Sciatic nerve (tissue), 2 donors: ENCODE measurements at regions not wholly inside any gene's neighbourhood (a gene's known extent, or its start where the extent isn't known, plus 50 kb on each side); places are given as distances from the start of the nearest gene placed in this dataset.

Experiments used
- ATAC-seq: fragments of 200-7000 bp; cut with Tn5 transposase; one replicate; pipeline ENCODE4 v1.9.1; 2020; ENCODE audit warnings: mild to moderate bottlenecking, moderate library complexity
- DNase-seq: peaks from one replicate; pipeline ENCODE4 v3.0.0-alpha.2; 2020; ENCODE audit warnings: low spot score
- intact Hi-C: fragments of 100-400 bp; cut with DNase I; formaldehyde crosslinking; loops from one replicate; pipeline ENCODE4 v1.14.2; 2022
- donor health status: DM: no; HTN: no; CAD: no.
- donor health status: DM: no; HTN: no; CAD: no.

DNA sequence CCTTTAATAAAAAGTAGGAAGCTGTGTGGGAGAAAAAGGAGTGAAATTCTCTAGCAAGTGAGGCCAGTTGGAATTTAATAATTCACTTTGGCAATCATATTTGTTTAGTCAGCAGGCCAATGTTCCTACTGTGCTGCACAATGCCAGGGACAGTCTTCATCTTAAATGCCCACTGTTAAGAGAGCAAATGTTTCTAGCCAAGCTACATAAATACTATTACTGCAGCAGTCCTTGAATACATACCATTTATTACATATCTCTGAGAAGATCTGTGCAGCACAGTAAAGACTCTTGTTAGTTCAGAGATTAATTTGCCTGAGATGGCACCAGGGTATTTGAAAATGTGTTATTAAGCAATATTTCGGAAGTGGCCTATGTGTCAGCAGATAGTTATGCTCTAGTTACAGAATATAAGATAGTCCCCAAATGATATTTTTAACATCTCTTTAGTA, 105.4 kb downstream of the OGFRL1 start:
- ATAC-seq (peak; percentile 47), DNase-seq (no peak)
- intact Hi-C loops: loop anchor here (5.0 kb wide), 1 partner anchor 1063 kb away; no protein-coding TSS in a partner anchor

DNA sequence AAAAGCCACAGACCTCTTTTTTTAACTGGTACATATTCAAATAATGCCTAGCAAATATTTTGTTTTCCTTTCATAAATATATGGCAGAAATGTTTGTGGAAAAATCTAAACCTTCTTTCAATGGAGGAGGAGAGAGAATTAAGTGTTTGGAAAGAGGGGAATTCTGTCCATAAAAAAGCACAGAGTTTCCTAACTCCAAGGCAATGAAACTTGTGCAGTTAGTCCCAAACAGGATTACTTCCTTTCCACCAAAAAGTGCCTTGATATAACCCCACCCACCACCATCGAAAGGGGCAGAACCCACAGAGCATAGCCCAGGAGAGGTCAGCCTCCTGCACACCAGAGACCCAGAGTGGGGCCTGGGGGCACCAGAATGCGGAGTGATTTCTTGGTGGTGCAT, 106.3 kb downstream of the OGFRL1 start:
- intact Hi-C loops: loop anchor here (5.0 kb wide), 1 partner anchor 1062 kb away; no protein-coding TSS in a partner anchor
- ATAC-seq (no peak), DNase-seq (no peak)

DNA sequence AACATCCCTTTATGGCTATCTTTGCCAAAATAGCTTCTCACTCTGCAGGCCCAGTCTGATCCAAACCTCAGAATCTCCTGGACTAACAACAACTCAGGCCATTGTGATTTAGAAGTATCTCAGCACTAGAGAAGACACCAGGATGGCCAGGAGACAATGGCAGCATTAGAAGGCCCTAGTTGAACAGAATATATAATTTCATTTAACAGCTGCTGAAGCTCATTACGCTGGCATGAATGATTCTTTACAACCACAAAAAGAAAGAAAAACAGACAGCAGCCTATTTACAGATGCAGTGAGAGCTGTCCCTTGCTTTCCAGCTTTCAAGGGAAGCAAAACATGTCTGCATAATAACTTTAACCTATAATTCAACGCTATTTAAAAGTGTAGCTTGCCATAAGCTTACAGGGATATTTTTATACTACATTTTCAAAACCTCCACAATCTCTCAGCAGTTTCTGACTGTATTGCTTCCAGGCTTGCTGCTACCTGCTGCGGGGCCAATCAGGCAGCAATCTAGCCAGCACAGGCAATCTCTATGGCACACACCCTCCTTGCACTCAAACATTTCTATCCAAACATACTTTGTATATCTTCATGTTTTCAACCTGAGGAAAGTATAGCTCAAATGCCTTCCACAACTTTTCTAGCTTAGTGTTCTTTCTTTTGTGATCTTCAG, 107.3 kb downstream of the OGFRL1 start:
- ATAC-seq (no peak), DNase-seq (no peak)
- intact Hi-C loops: no loop called here

DNA sequence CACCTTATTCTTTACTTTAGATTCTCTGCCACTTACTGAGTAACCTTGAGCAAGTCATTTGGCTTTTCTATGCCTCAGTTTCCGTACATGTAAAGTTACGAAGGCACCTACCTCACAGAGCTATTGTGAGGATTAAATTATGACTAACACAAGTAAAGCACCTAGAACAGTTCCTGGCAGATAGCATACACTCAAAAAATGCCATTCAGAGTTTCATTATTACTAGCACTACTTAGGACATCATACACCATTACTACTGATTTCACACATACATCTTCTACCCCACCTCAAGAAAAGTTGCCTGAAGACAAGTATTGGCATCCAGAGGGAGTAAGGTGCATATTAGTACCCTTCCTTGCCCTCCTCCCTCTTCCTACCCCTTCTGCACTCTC, 107.8 kb downstream of the OGFRL1 start:
- no peak for DNase-seq
- no peak for ATAC-seq
- intact Hi-C loops: no loop called here

DNA sequence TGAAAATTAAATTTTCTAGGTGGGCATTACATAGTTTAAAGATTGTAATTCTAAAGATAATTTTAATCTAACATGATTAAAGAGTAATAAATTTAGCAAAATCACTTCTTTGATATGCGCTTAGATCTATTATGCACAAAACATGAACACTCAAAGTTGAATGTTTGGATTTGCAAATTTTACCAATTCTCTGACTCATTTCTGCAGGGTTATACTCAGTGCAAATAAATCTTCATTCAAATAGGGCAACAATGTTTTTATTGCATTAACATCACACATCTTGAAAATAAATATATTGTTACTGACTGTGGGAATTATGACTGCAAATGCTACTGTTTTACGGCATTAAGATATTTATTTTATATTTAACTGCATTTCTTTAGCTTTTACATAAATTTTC, 110.7 kb downstream of the OGFRL1 start:
- ATAC-seq (no peak), DNase-seq (no peak)
- intact Hi-C loops: no loop called here

DNA sequence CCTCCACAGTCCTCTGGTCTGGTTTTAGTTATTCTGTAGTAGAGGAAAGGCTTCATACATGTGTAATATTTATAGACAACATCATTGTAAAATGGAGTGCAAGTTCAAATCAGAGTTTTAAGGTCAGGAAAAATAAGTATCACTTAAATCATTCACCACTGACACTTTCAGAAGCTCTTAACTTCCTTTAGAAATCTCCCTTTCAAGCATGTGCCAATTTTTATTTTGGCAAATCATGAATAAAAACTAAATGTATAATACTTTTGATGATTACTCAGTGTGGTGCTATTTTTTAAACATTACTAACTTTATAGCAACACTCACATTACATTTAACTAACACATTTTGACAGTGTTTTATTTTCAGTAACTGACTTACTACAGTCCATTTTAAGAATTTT, 112.2 kb downstream of the OGFRL1 start:
- DNase-seq (no peak), ATAC-seq (no peak)
- intact Hi-C loops: no loop called here

DNA sequence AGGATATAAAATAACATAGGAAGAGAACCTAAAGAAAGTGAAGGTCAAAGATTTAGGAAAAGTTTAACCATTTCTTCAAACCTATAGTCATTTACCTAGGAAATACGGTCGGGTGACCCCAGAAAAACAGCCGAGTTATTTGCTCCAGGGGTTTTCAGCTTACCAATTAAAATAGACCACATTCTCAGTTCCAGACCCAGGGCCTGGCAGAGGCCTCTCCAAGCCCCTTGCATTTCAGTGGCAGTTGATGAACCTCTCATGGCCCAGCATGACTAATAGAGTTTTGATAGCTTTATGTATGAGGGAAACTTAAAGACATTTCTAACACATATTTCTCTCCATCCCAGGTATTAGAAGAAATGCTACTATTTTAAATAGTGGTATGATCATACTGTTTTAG, 113.5 kb downstream of the OGFRL1 start:
- no peak for ATAC-seq
- intact Hi-C loops: no loop called here
- DNase-seq: no peak

DNA sequence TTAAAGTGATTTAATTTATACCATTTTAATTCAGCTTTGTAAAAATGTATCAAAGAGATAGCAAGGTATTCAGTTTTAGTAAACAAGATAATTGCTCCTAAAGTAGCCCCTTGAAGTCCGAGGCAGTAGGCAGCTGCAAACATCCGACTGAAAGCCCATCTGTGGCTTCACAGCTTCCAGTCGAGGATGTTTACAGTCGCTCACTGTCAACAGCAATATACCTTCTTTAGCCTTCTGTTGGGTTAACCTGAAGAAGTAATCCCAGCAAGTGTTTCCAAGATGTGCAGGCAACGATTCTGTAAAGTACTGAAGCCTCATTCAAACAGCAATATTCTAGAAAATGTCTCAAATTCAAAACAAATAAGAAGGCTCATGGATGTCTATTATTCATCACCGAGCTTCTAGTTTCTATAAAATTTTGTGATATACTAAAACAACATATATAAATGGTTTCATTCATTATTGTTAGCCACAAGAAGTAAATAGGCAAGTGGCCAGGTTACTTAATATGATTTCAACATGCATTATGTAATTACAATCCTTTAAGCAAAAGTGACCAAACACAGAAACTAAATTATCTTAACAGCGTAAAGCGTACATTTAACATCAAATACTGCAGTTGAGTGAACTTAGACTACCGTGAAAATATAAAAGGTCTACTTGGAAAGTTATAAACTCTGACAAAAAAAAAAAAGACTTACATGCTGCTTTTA, 115.0 kb downstream of the OGFRL1 start:
- no peak for DNase-seq
- intact Hi-C loops: no loop called here
- no peak for ATAC-seq

DNA sequence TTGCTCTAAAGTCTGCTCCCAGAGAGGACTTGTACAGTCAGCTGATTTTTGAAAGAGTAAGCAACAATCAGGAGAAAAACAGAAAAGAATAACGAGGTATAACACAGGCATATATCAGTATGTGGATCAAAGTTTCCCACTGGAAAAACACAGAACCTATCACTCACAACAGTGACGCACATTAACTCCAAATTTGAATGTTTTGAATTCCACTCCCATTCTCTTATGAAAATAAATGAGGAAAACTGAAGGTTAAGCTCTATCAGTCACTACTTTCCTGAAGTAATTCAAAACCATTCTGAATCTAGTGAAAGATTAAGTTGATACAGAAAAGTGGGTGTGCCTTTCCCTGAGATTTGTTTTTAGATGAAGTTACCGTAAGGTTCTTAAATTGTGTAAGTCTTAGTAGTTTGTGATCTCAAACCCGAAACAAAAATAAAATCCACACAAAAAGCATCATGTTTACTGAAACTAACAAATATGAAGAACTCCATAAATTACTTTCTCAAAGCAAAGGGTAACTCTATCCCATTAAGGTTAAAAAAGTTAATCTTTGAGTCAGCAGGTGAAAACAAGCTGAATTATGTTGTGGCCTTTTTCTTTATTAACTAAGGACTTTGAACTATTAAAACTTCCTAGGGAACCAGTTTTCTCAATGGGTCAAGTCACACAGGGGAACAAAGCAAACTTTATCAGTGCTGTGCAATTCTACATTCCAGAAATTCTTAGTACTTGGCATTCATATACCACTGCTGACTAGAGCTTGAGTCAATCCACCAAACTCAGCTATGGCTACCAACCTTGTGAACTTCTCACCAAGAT, 115.7 kb downstream of the OGFRL1 start:
- intact Hi-C loops: no loop called here
- ATAC-seq: peak; percentile 73

DNA sequence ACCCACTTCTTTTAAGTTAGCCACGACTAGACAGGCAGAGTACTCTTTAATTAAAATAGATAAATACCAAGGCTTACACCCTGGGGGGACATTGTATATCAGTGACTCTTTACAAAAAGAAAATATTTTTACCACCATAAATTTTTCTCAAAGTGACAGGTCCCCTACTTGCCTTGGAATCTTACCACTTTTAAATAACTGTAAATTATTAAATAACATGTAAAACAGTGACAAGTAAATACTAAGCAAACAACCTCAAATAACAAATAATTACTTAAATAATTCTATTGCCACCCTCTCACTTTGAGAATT, 116.3 kb downstream of the OGFRL1 start:
- intact Hi-C loops: no loop called here
- no peak for ATAC-seq
- no peak for DNase-seq

More for the DNA sequence above, 115.7 kb downstream of the OGFRL1 start:
- DNase-seq: no peak

DNA sequence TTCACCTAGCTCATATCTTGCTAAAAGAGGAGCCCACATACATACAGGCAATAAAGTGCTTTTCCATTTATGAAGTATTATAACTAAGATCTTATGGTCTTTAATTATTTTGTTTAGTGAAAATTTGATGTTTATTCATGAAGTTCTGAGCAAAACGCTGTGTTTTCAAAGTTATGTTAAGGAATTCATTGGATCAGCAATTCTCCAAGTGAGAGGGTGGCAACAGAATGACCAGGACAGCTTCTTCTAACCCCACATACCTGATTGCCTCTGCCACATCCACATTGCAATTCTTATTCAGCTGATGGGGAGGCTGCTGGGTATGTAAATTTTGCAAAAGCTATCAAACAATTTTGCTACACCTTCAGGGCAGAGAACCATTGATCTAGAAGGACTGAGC, 116.8 kb downstream of the OGFRL1 start:
- intact Hi-C loops: no loop called here
- no peak for ATAC-seq
- DNase-seq: no peak

DNA sequence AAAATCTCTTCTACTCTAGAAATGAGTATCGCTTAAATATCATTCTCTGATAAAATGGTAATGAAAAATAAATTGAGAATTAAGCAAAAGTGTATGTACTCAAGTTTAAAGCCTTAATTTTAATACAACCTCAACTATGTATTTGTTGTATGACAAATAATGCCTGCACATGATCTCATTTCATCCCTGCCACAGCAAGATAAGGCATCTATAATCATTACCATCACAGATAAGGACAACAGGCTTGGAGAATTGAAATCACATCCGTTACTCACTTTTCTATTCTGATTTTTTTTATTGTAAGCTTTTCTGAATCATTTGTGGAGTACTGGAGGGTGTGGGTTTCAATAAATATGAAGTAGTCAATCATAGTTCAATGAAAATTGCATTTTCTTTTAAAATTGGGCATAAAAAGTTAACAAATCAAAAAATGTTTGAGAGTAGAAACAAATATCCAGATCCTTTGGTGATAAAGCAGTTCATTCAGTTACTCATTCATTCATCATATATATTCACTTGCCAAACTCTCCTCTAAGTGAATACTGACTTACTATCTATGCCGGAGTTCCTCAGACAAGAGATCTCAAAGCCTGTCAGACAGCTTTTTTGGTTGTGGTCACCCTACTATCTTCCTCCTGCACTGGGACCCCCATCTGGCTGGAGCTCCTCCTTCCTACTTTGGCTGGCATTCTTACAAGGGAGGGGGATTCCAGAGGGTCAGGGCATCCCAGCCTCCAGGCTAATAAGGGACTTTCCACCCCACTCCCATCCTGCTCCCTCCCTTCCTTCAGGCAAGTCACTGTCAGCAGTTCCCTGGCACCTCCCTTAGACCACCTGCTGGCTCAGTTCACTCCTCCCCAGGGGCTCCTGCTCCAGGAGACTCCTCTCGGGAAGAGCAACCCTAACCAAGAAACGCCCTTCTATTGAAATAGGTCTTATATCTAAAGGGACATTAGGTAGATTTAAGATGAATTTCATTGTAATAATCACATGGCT, 118.6 kb downstream of the OGFRL1 start:
- no peak for DNase-seq
- no peak for ATAC-seq
- intact Hi-C loops: no loop called here

DNA sequence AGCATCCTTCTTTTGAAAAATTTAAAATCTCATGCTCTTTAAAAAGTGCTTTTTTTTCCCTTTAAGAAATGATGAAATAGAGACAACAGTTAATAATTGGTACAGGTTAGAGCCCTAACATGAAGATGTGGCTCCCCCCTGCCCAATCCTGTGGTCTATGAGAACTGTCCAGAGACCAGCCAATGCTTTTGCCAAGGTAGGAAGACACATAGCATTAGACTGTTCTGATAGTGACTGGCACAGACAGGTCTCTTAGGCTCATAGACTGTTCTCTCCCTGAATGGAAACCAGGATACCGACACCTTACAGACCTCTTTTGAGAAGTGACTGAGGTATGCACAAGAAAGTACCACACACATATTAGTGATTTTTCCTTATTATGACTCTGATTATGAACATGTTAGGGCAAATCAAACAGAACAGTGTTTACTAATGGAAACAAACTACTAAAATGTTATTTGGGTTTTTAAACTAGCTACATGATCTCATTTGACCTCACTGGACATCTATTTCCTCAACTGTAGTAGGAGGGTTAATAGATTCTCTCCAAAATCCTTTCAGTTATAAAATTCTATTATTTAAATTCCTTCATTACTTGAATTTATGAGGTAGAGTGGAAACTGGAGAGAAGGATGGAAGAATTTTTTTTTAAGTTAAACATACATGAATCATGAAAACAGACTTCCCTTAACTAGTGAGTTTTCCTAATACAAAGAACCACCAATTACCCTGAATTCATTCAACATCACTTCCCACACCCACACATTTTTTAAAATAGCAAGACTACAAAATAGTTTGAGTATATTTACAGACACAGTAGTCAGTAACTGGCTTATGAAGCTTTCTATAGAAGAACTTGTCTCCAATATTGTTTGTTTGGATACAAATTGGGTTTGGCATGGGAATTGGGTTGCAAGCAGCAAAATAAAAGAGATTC, 120.4 kb downstream of the OGFRL1 start:
- no peak for DNase-seq
- intact Hi-C loops: no loop called here
- ATAC-seq: no peak

DNA sequence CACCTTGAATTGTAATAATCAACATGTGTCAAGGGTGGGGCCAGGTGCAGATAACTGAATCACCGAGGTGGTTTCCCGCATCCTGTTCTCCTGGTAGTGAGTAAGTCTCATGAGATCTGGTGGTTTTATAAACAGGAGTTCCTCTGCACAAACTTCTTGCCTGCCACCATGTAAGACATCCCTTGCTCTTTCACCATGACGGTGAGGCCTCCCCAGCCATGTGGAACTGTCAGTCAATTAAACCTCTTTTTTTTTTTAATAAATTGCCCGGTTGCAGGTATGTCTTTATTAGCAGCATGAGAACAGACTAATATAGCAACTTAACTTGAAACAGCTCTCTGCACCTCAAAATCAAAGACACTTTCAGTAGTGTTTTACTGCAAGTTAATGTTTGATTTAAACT, 121.6 kb downstream of the OGFRL1 start:
- DNase-seq: no peak
- intact Hi-C loops: no loop called here
- ATAC-seq: no peak

DNA sequence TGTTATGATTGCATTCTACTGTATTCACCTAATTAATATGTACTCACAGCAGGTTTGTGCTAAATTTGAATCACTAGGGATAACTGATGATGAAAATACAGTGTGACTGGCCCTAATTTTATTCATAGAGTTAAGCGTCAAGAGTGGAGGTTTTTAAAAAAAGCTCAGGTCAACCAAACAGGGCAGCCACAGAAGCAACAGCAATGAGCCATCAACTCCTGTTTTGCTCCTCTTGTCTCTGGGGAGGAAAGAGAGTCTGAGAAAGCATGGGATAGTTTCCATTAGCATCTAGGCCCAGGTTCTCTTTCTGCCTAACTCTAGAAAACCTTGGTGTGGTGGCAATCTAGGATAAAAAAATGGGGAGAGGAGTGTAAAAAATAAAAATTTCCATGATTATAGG, 122.1 kb downstream of the OGFRL1 start:
- ATAC-seq (no peak), DNase-seq (no peak)
- intact Hi-C loops: no loop called here

DNA sequence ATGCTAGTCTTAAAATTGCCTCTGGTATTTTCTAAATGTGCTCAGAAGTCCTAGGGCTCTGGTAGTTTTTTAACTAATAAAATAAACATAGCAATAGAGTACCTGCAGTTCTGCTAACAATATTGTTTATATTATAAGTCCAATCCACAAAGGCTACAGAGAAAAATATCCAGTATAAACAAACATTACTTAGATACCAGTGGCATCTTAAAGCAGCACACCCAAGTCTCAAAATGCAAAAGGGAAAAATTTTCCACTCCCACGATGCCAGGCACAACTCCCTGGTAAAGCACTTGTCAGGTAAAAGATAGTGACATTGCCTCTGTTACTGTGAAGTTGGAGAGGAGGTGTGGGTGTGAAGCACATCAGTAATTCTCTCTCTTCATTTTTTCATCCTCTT, 123.3 kb downstream of the OGFRL1 start:
- DNase-seq (no peak), ATAC-seq (no peak)
- intact Hi-C loops: no loop called here

DNA sequence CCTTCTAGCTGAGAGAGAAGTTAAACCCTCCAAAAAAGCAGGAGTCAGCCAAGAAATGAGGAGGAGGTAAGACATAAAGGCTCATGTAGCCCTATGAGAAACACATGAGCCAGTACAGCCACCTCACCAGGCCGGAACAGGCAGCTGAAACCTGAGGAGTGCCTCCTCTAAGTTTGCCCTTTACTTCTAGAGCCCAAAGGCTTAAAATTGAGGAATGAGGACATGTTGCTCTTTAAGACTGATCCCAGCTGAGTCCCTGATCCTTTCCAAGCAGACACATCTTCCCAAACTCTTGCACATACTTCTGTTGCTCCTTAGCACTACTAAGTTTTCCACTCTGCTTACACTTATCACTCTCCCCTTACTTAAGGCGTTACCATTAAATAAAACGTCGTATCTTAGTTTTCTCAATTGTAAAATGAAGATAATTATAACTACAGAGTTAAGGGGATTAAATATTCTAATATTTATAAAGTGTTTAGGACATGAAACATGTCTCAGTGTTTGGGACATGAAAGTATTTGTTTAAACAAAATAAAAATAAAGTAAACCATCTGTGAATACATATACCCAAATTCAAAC, 124.0 kb downstream of the OGFRL1 start:
- no peak for ATAC-seq

DNA sequence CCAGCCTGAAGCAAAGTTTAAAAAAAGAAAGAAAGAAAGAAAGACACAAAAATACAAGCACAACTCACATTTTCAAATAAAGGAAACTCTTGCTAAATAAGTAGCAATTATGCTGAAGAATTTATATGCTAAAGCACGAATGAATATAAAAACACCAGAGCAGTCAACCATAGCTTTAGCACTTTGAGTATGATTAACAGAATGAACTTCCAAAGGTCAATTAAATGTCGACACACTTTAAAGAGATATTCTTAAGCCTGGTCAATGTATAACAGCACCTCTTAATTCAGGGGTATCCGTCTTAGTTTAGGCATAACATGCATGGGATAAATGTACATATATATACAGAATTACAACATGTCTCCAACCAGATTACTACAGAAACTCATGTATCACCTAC, 125.9 kb downstream of the OGFRL1 start:
- ATAC-seq: no peak
- no peak for DNase-seq

More for the DNA sequence above, 124.0 kb downstream of the OGFRL1 start:
- DNase-seq: no peak
- intact Hi-C loops: no loop called here

More for the DNA sequence above, 125.9 kb downstream of the OGFRL1 start:
- intact Hi-C loops: no loop called here
